Fibroblast of lung (primary cell): ENCODE measurements at regions not wholly inside any gene's neighbourhood (a gene's known extent, or its start where the extent isn't known, plus 50 kb on each side); places are given as distances from the start of the nearest gene placed in this dataset.

Experiments
- DNase-seq, 2 donors: peaks; one replicate each; pipeline versions ENCODE4 v3.0.0 to v3.0.0-alpha.2; 2010; ENCODE audit warnings: low read depth in 2 of 2
- H2AFZ ChIP-seq: 2 replicates; pipeline ENCODE4 v1.5.1; 2012; ENCODE audit warnings: low read length, control low read depth, inconsistent platforms
- H3K27ac ChIP-seq: 2 replicates; pipeline ENCODE4 v1.5.1; 2011; ENCODE audit warnings: low read length, control low read depth; ENCODE audit not compliant: insufficient read depth
- H3K27me3 ChIP-seq: 2 replicates; pipeline ENCODE4 v1.5.1; 2011; ENCODE audit warnings: mild to moderate bottlenecking, low read length; ENCODE audit not compliant: control insufficient read depth, insufficient read depth
- H3K36me3 ChIP-seq: 2 replicates; pipeline ENCODE4 v1.5.1; 2011; ENCODE audit warnings: low read length; ENCODE audit not compliant: control insufficient read depth, insufficient read depth
- H3K4me1 ChIP-seq: 2 replicates; pipeline ENCODE4 v1.5.1; 2011; ENCODE audit warnings: low read length; ENCODE audit not compliant: control insufficient read depth, insufficient read depth; ENCODE audit errors: extremely low read depth
- H3K4me2 ChIP-seq: 2 replicates; pipeline ENCODE4 v1.5.1; 2011; ENCODE audit warnings: low read length, control low read depth; ENCODE audit not compliant: insufficient read depth; ENCODE audit errors: extremely low read depth
- H3K4me3 ChIP-seq, 4 experiments: fragments of 200-600 bp in 1 of 4; sonication (generic) in 1 of 4; replicated peaks in 1 of 4; 2 replicates each; pipeline ENCODE4 v1.5.1; 2011 to 2016; ENCODE audit warnings: low read length in 4 of 4, low read depth in 3 of 4, mild to moderate bottlenecking in 3 of 4, control low read depth in 2 of 4, inconsistent platforms in 1 of 4, mixed read lengths in 1 of 4; ENCODE audit not compliant: insufficient read depth in 1 of 4; ENCODE audit errors: control extremely low read depth in 1 of 4
- H3K79me2 ChIP-seq: 2 replicates; pipeline ENCODE4 v1.5.1; 2012; ENCODE audit warnings: mild to moderate bottlenecking, low read length, inconsistent platforms; ENCODE audit not compliant: control insufficient read depth, insufficient read depth
- H3K9ac ChIP-seq: 2 replicates; pipeline ENCODE4 v1.5.1; 2011; ENCODE audit warnings: mild to moderate bottlenecking, low read length, control low read depth; ENCODE audit not compliant: insufficient read depth
- H3K9me3 ChIP-seq: 2 replicates; pipeline ENCODE4 v1.5.1; 2012; ENCODE audit warnings: low read depth, low read length; ENCODE audit not compliant: control insufficient read depth, insufficient read depth
- H4K20me1 ChIP-seq: 2 replicates; pipeline ENCODE4 v1.5.1; 2011; ENCODE audit warnings: low read length; ENCODE audit not compliant: control insufficient read depth, insufficient read depth; ENCODE audit errors: extremely low read depth
- CTCF ChIP-seq, 2 donors: IDR thresholded peaks in 1 of 2; conservative IDR thresholded peaks in 1 of 2; 1 replicate in 1 of 2; 2 replicates in 1 of 2; pipeline ENCODE4 v1.5.1; 2011 to 2012; ENCODE audit warnings: low read length in 2 of 2, control low read depth in 1 of 2, inconsistent platforms in 1 of 2, low read depth in 1 of 2, mild to moderate bottlenecking in 1 of 2
- EZH2 ChIP-seq: IDR thresholded peaks from 2 replicates; pipeline ENCODE4 v1.5.1; 2012; ENCODE audit warnings: low read length, control low read depth, mild to moderate bottlenecking; ENCODE audit errors: missing control alignments

GRCh38 chr3:178277605-178278004, 258.6 kb upstream of the KCNMB2 start:
- Histone ChIP-seq H3K27ac (no peak overlapping the region), H3K27me3 (no peaks in the 10 kb centered on the region), H3K4me3 (no peak overlapping the region), H3K4me1 (no peaks in the 10 kb centered on the region), H3K9ac (no peak overlapping the region), H3K4me2 (no peak overlapping the region), H2AFZ (no peak overlapping the region), H3K36me3 (no peaks in the 10 kb centered on the region), H3K79me2 (no peaks in the 10 kb centered on the region), H3K9me3 (no peaks in the 10 kb centered on the region), H4K20me1 (no peaks in the 10 kb centered on the region)
- DNase-seq: peak in 1 of 2 donors; percentile 77
- no peak for TF ChIP-seq CTCF (conservative IDR thresholded peaks at IDR 0.05 in 1 of 2, IDR thresholded peaks at IDR 0.05 in 1 of 2; ENCODE audit: low read depth in 1 of 2, low read length in 2 of 2)

- Histone ChIP-seq H4K20me1 (no peaks in the 10 kb centered on the region), H3K4me3 (no peak overlapping the region), H3K79me2 (no peaks in the 10 kb centered on the region), H3K9me3 (no peaks in the 10 kb centered on the region), H3K27ac (no peak overlapping the region), H3K9ac (no peak overlapping the region), H3K4me2 (no peak overlapping the region), H3K36me3 (no peaks in the 10 kb centered on the region), H3K27me3 (no peaks in the 10 kb centered on the region), H3K4me1 (no peaks in the 10 kb centered on the region), H2AFZ (no peak overlapping the region)
- no peak for DNase-seq
- TF ChIP-seq CTCF (conservative IDR thresholded peaks at IDR 0.05 in 1 of 2, IDR thresholded peaks at IDR 0.05 in 1 of 2; ENCODE audit: low read depth in 1 of 2, low read length in 2 of 2): no peak
- no peak for TF ChIP-seq EZH2
Observed at GRCh38 chr3:178283561-178283960, 252.7 kb upstream of the KCNMB2 start.

GRCh38 chr3:178284181-178284580, 252.1 kb upstream of the KCNMB2 start:
- Histone ChIP-seq H3K79me2 (no peaks in the 10 kb centered on the region), H3K4me1 (no peaks in the 10 kb centered on the region), H3K4me3 (no peak overlapping the region), H4K20me1 (no peaks in the 10 kb centered on the region), H3K36me3 (no peaks in the 10 kb centered on the region), H3K9me3 (no peaks in the 10 kb centered on the region), H2AFZ (no peak overlapping the region), H3K9ac (no peak overlapping the region), H3K27me3 (no peaks in the 10 kb centered on the region), H3K27ac (no peak overlapping the region), H3K4me2 (no peak overlapping the region)
- TF ChIP-seq EZH2 (no peak), CTCF (conservative IDR thresholded peaks at IDR 0.05 in 1 of 2, IDR thresholded peaks at IDR 0.05 in 1 of 2; ENCODE audit: low read depth in 1 of 2, low read length in 2 of 2) (no peak)
- no peak for DNase-seq
